ENCODE measurements at regions not wholly inside any gene's neighbourhood (a gene's known extent, or its start where the extent isn't known, plus 50 kb on each side); places are given as distances from the start of the nearest gene placed in this dataset.

DNA sequence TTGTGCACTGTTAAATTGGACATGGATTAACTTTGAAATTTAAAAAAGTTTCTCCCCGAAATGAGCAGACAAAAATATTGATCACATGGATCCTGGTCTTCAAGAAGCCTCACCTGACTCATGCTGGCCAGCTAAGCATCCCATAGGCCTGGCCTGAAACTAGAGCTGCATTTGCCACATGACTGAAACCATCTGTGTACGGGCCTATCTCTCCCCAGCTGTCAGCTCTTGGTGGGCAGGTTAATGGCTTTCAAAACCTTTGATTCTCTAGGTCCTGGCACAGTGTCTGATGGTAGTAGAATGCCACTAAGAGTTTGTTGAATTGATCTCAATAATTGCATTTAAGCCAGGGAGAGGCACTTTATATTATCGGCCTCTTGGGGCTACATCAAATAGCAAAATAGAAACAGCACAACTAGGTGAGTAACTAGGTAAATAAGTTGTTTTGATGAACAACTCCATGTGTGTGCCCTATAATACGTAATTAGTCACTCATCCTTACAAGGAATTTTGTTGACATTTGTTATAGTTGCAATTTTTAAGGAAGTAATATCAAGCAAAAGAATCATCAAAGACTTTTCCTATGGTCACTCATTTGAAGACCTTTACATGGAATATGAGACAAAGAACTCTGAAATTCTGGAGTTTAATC, 251.1 kb downstream of the SP3 start:
- H3K4me1 ChIP-seq: no peaks in the 10 kb centered on the region
- no peaks in the 10 kb centered on the region for H3K27me3 ChIP-seq
- H3K27ac ChIP-seq: no peak overlapping the region
- no peaks in the 10 kb centered on the region for H3K36me3 ChIP-seq
- no peaks in the 10 kb centered on the region for H3K9me3 ChIP-seq
- no peak overlapping the region for H3K4me3 ChIP-seq
- no peak for DNase-seq
- no peak for TF ChIP-seq POLR2A (IDR thresholded peaks at IDR 0.05)
- TF ChIP-seq, protein P1, sequence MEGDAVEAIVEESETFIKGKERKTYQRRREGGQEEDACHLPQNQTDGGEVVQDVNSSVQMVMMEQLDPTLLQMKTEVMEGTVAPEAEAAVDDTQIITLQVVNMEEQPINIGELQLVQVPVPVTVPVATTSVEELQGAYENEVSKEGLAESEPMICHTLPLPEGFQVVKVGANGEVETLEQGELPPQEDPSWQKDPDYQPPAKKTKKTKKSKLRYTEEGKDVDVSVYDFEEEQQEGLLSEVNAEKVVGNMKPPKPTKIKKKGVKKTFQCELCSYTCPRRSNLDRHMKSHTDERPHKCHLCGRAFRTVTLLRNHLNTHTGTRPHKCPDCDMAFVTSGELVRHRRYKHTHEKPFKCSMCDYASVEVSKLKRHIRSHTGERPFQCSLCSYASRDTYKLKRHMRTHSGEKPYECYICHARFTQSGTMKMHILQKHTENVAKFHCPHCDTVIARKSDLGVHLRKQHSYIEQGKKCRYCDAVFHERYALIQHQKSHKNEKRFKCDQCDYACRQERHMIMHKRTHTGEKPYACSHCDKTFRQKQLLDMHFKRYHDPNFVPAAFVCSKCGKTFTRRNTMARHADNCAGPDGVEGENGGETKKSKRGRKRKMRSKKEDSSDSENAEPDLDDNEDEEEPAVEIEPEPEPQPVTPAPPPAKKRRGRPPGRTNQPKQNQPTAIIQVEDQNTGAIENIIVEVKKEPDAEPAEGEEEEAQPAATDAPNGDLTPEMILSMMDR (IDR thresholded peaks at IDR 0.05): no peak

- no peaks in the 10 kb centered on the region for H3K4me1 ChIP-seq
- H3K36me3 ChIP-seq: no peaks in the 10 kb centered on the region
- TF ChIP-seq, protein P1 (IDR thresholded peaks at IDR 0.05): no peak
- no peak for TF ChIP-seq POLR2A (IDR thresholded peaks at IDR 0.05)
- H3K9me3 ChIP-seq: no peaks in the 10 kb centered on the region
- no peak overlapping the region for H3K4me3 ChIP-seq
- H3K27ac ChIP-seq: no peak overlapping the region
- H3K27me3 ChIP-seq: no peaks in the 10 kb centered on the region
- no peak for DNase-seq
These were observed 249.7 kb downstream of the SP3 start for GRCh38 chr2:173715441-173715840.

DNA sequence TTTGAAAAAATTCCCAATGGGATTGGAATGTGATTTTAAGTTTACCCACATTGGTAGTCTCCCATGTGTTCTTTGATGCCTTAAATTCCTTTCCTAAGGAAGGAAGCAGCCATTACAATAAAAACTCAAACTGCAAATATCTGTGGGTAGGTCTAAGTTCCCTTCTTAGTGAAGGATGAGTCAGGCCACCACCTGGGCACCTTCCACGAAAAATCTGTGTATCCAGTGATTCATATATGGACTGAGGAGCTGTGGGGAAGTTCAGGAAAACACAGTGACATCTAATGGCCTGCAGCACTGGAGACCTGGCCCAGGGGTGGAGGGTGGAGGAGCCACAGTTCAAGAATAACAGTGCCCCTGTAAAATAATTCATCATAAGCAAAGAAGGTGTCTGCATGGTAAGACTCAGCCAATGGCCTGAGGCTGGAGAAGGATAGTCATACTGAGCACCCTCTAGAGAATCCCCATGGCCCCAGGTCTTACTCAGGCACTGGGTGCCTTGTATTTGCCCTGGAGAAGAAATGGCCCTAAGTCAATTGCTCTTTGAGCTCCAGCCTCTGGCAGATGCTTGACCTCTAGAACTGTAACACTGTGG, 248.6 kb downstream of the SP3 start:
- Histone ChIP-seq H3K4me1 (no peaks in the 10 kb centered on the region), H3K4me3 (no peak overlapping the region), H3K9me3 (no peaks in the 10 kb centered on the region), H3K27ac (no peak overlapping the region), H3K36me3 (no peaks in the 10 kb centered on the region), H3K27me3 (no peaks in the 10 kb centered on the region)
- no peak for DNase-seq
- TF ChIP-seq, protein P1 (IDR thresholded peaks at IDR 0.05): no peak

GRCh38 chr2:173719471-173719870, 245.7 kb downstream of the SP3 start:
- Histone ChIP-seq H3K27me3 (no peaks in the 10 kb centered on the region), H3K9me3 (no peaks in the 10 kb centered on the region), H3K4me3 (no peak overlapping the region), H3K36me3 (no peaks in the 10 kb centered on the region), H3K4me1 (no peaks in the 10 kb centered on the region), H3K27ac (no peak overlapping the region)
- TF ChIP-seq POLR2A (IDR thresholded peaks at IDR 0.05): no peak
- TF ChIP-seq, protein P1 (IDR thresholded peaks at IDR 0.05): no peak
- no peak for DNase-seq

DNA sequence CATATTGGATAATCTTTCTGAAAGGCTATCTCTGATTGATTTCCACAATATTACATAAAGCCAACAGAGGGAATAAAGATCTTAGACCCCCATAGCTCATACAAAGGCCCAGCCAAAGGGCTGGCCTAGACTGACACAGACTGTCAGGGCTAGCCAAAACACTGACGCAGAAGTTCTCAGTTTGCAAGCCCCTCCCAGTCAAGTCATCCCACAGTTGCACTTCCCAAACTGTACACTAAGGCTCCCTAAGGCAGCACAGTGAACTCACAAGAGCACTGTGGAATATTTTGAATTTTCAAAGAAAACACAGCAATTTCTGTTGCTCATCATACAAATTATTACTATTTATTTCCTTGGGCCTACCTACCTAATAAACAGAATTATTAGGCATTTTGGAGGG, 244.9 kb downstream of the SP3 start:
- Histone ChIP-seq H3K36me3 (no peaks in the 10 kb centered on the region), H3K27me3 (no peaks in the 10 kb centered on the region), H3K4me1 (no peaks in the 10 kb centered on the region), H3K9me3 (no peaks in the 10 kb centered on the region), H3K4me3 (no peak overlapping the region), H3K27ac (no peak overlapping the region)
- no peak for DNase-seq
- TF ChIP-seq, protein P1 (IDR thresholded peaks at IDR 0.05): no peak
- no peak for TF ChIP-seq POLR2A (IDR thresholded peaks at IDR 0.05)
